K562 (cell line): ENCODE measurements at regions not wholly inside any gene's neighbourhood (a gene's known extent, or its start where the extent isn't known, plus 50 kb on each side); places are given as distances from the start of the nearest gene placed in this dataset.

Experiments
- CXXC5 ChIP-seq: fragments of 250-450 bp; sonication (Bioruptor Pico); IDR thresholded peaks from 2 replicates; pipeline ENCODE4 v1.8.0; 2022; ENCODE audit warnings: inconsistent platforms, mild to moderate bottlenecking, moderate library complexity
- KHSRP ChIP-seq: fragments of 450-650 bp; IDR thresholded peaks from 2 replicates; pipeline ENCODE4 v1.6.1; 2017
- RREB1 ChIP-seq: fragments of 250-450 bp; sonication (Bioruptor Pico); IDR thresholded peaks from 2 replicates; pipeline ENCODE4 v1.4.0; 2020
- ZC3H8 ChIP-seq: fragments of 450-650 bp; IDR thresholded peaks from 2 replicates; pipeline ENCODE4 v1.6.1; 2017
- ZNF318 ChIP-seq, 2 experiments: fragments of 450-650 bp; IDR thresholded peaks; 2 replicates each; pipeline ENCODE4 v1.6.1; 2016; ENCODE audit warnings: mild to moderate bottlenecking in 2 of 2, borderline replicate concordance in 1 of 2, low read depth in 1 of 2, moderate library complexity in 1 of 2

- no peak for TF ChIP-seq ZNF318 (IDR thresholded peaks at IDR 0.05; ENCODE audit: borderline replicate concordance in 1 of 2, low read depth in 1 of 2)
- no peak for TF ChIP-seq KHSRP
- no peak for TF ChIP-seq CXXC5 (CRISPR knock-in tag)
- TF ChIP-seq ZC3H8: no peak
- TF ChIP-seq RREB1 (CRISPR knock-in tag): no peak
- TF ChIP-seq, all 486 proteins: peak for 0
These were observed 116.3 kb downstream of the RHOU start (continued) for GRCh38 chr1:228851618-228852017.
